Prostate gland (tissue), 2 donors: ENCODE measurements at regions not wholly inside any gene's neighbourhood (a gene's known extent, or its start where the extent isn't known, plus 50 kb on each side); places are given as distances from the start of the nearest gene placed in this dataset.
"Not testable (repeated sequence)": the region's sequence is repeated elsewhere in the genome, so short reads cannot be mapped to it uniquely, and the experiment has no call there.

Experiments used
- CTCF ChIP-seq, 4 experiments: fragments of 200-600 bp in 2 of 4; fragments of 450-650 bp in 2 of 4; sonication (generic) in 2 of 4; IDR thresholded peaks; 1 replicate in 3 of 4; 2 replicates in 1 of 4; pipeline ENCODE4 v1.5.1; 2016 to 2019; ENCODE audit warnings: antibody characterized with exemption in 4 of 4, mild to moderate bottlenecking in 2 of 4, moderate library complexity in 2 of 4
- POLR2A ChIP-seq: fragments of 450-650 bp; IDR thresholded peaks from one replicate; pipeline ENCODE4 v1.6.1; 2016; ENCODE audit warnings: antibody characterized with exemption, mild to moderate bottlenecking
- POLR2AphosphoS5 ChIP-seq: sonication (generic); formaldehyde crosslinking; IDR thresholded peaks from one replicate; pipeline ENCODE4 v1.6.1; 2017; ENCODE audit warnings: antibody characterized with exemption

- not testable (repeated sequence) for TF ChIP-seq CTCF (IDR thresholded peaks at IDR 0.05); POLR2AphosphoS5; POLR2A
Observed at GRCh38 chr20:25777241-25777640, 80.6 kb upstream of the ZNF337 start.
